PC-9 (cell line): ENCODE measurements at regions not wholly inside any gene's neighbourhood (a gene's known extent, or its start where the extent isn't known, plus 50 kb on each side); places are given as distances from the start of the nearest gene placed in this dataset.

Experiments used
- BruUV-seq: library from RNA; stranded (reverse); fragments of 400-500 nt; replicated peaks from 2 replicates; lab custom pipeline; 2021; lab: Mats Ljungman, UMichigan
- CTCF ChIA-PET: fragments of 300-600 bp; sonication (Branson Sonifier 250); formaldehyde crosslinking; loops from one replicate; lab custom pipeline; 2022; ENCODE audit warnings: antibody characterized with exemption; lab: Charles Lee
- POLR2A ChIA-PET: fragments of 300-600 bp; sonication (Branson Sonifier 250); formaldehyde crosslinking; loops from one replicate; lab custom pipeline; 2022; ENCODE audit warnings: antibody characterized with exemption; ENCODE audit not compliant: unreplicated experiment; lab: Charles Lee
- DNase-seq, 2 experiments: peaks; one replicate each; pipeline versions ENCODE4 v3.0.0 to v3.0.0-alpha.2; 2015 to 2022; ENCODE audit warnings: mixed read lengths in 1 of 2
- H2AFZ ChIP-seq: fragments of 200-600 bp; sonication (generic); 2 replicates; pipeline ENCODE4 v1.8.1; 2017; ENCODE audit warnings: antibody characterized with exemption
- H3F3A ChIP-seq: fragments of 200-600 bp; sonication (generic); 2 replicates; pipeline ENCODE4 v1.8.1; 2017; ENCODE audit warnings: antibody characterized with exemption, mild to moderate bottlenecking, low read depth; ENCODE audit not compliant: insufficient read depth
- H3K27ac ChIP-seq: fragments of 200-600 bp; sonication (generic); 2 replicates; pipeline ENCODE4 v1.6.1; 2016; ENCODE audit warnings: mixed run types
- H3K27me3 ChIP-seq: fragments of 200-600 bp; sonication (generic); 2 replicates; pipeline ENCODE4 v1.6.1; 2016; ENCODE audit warnings: low read depth, mixed run types; ENCODE audit not compliant: insufficient read depth
- H3K36me3 ChIP-seq: fragments of 200-600 bp; sonication (generic); 2 replicates; pipeline ENCODE4 v1.6.1; 2016; ENCODE audit warnings: low read depth, mixed run types
- H3K4me1 ChIP-seq: fragments of 200-600 bp; sonication (generic); replicated peaks from 2 replicates; pipeline ENCODE4 v1.6.1; 2016; ENCODE audit warnings: mixed run types; ENCODE audit not compliant: insufficient read depth
- H3K4me2 ChIP-seq: fragments of 200-600 bp; sonication (generic); 2 replicates; pipeline ENCODE4 v1.6.1; 2017; ENCODE audit warnings: mixed run types
- H3K4me3 ChIP-seq: fragments of 200-600 bp; sonication (generic); 2 replicates; pipeline ENCODE4 v1.6.1; 2016; ENCODE audit warnings: mixed run types
- H3K79me2 ChIP-seq: fragments of 200-600 bp; sonication (generic); 2 replicates; pipeline ENCODE4 v1.6.1; 2017; ENCODE audit warnings: low read depth, mixed run types
- H3K9me2 ChIP-seq: fragments of 200-600 bp; sonication (generic); 2 replicates; pipeline ENCODE4 v1.8.1; 2017; ENCODE audit warnings: mild to moderate bottlenecking; ENCODE audit not compliant: insufficient read depth
- H3K9me3 ChIP-seq: fragments of 200-600 bp; sonication (generic); 2 replicates; pipeline ENCODE4 v1.8.1; 2016; ENCODE audit warnings: low read depth; ENCODE audit not compliant: insufficient read depth
- H4K20me1 ChIP-seq: fragments of 200-600 bp; sonication (generic); 2 replicates; pipeline ENCODE4 v1.8.1; 2017; ENCODE audit not compliant: insufficient read depth
- CTCF ChIP-seq: fragments of 200-600 bp; sonication (generic); conservative IDR thresholded peaks from 2 replicates; pipeline ENCODE4 v1.6.1; 2017; ENCODE audit warnings: mixed run types, antibody characterized with exemption, mild to moderate bottlenecking, moderate library complexity
- EZH2 ChIP-seq: fragments of 200-600 bp; sonication (generic); IDR thresholded peaks from 2 replicates; pipeline ENCODE4 v1.8.0; 2017; ENCODE audit warnings: antibody characterized with exemption, low read depth
- intact Hi-C: fragments of 100-400 bp; cut with micrococcal nuclease; formaldehyde crosslinking; loops from one replicate; pipeline ENCODE4 v1.10.0; 2022; ENCODE audit not compliant: unreplicated experiment

GRCh38 chr5:87786471-87786870, 373.7 kb upstream of the CCNH start:
- Histone ChIP-seq H3K9me2 (no peaks in the 10 kb centered on the region), H3K4me3 (no peak overlapping the region), H3F3A (no peaks in the 10 kb centered on the region), H2AFZ (peak overlapping the region; percentile 17; the same call in 1 of the 2 replicates), H3K36me3 (no peaks in the 10 kb centered on the region), H3K4me2 (no peak overlapping the region), H3K27ac (no peak overlapping the region), H3K9me3 (no peaks in the 10 kb centered on the region), H3K27me3 (no peaks in the 10 kb centered on the region), H3K79me2 (no peaks in the 10 kb centered on the region), H3K4me1 (no peaks in the 10 kb centered on the region), H4K20me1 (no peaks in the 10 kb centered on the region)
- no TSS peak for BruUV-seq
- POLR2A ChIA-PET, result no interaction called here
- no peak for DNase-seq
- CTCF ChIA-PET, result no interaction called here
- TF ChIP-seq EZH2, result no peak
- intact Hi-C loops, result loop anchor here (10.0 kb wide), 1 partner anchor 478 kb away; the partner anchor contains the start of gene TMEM161B

DNA sequence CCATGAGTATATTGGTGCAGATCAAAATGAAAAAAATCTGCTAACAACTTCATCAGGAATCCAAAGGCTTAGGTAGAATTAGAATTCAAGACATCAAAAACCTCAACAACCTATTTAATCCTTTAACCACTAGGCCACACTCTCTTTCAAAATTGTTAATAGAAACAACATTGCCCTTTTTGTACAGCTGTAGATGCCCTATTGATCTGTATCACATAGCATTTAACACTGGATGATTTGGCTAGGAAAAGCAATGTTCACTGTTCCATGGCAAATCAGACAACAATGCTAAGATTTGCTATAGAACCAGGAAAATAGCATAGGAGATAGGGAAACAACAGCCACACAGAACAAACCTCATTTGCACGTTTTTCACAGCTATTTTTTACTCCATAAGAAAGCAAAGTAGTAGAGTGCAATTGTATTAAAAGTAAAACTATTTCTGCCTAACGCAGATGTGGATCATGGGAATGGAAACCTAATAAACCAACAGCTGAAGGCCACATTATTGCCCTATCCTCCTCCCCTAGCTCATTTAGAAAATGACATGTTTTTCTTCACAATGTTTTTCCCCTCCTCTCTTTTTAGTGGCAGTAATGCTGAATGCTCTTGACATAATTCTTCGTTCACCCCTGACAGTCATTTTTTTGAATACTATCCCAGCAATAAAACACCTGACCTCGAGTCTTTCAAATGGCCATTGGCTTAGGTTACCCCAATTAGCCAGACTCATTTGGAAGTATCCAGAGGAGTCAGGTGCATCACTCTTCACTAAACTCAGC, 373.0 kb upstream of the CCNH start:
- intact Hi-C loops, result loop anchor here (10.0 kb wide), 1 partner anchor 479 kb away; the partner anchor contains the start of gene TMEM161B
- Histone ChIP-seq H4K20me1 (no peaks in the 10 kb centered on the region), H3K4me3 (no peak overlapping the region), H3F3A (no peaks in the 10 kb centered on the region), H3K4me1 (no peaks in the 10 kb centered on the region), H3K9me2 (no peaks in the 10 kb centered on the region), H3K27me3 (no peaks in the 10 kb centered on the region), H3K9me3 (no peaks in the 10 kb centered on the region), H3K27ac (no peak overlapping the region), H3K36me3 (no peaks in the 10 kb centered on the region), H2AFZ (peak overlapping the region; percentile 17; the same call in 1 of the 2 replicates), H3K79me2 (no peaks in the 10 kb centered on the region), H3K4me2 (no peak overlapping the region)
- POLR2A ChIA-PET, result no interaction called here
- no TSS peak for BruUV-seq
- CTCF ChIA-PET, result no interaction called here
- TF ChIP-seq CTCF (no peak), EZH2 (no peak)
- no peak for DNase-seq

GRCh38 chr5:87784879-87785495, 372.3 kb upstream of the CCNH start:
- Histone ChIP-seq H3K36me3 (no peaks in the 10 kb centered on the region), H4K20me1 (no peaks in the 10 kb centered on the region), H3K4me1 (no peaks in the 10 kb centered on the region), H3K27ac (no peak overlapping the region), H2AFZ (no peak overlapping the region), H3K79me2 (no peaks in the 10 kb centered on the region), H3F3A (no peaks in the 10 kb centered on the region), H3K9me3 (no peaks in the 10 kb centered on the region), H3K4me3 (no peak overlapping the region), H3K27me3 (no peaks in the 10 kb centered on the region), H3K9me2 (no peaks in the 10 kb centered on the region), H3K4me2 (no peak overlapping the region)
- POLR2A ChIA-PET, result no interaction called here
- no peak for TF ChIP-seq CTCF
- no peak for TF ChIP-seq EZH2
- no TSS peak for BruUV-seq
- CTCF ChIA-PET, result no interaction called here
- intact Hi-C loops, result loop anchor here (5.0 to 10.0 kb wide), 2 partner anchors 373 to 480 kb away; partner anchors contain the start of genes CCNH and TMEM161B
- no peak for DNase-seq
